GM12878 (cell line): ENCODE measurements at regions not wholly inside any gene's neighbourhood (a gene's known extent, or its start where the extent isn't known, plus 50 kb on each side); places are given as distances from the start of the nearest gene placed in this dataset.

Source experiments
- ATAC-seq: fragments of 200-7000 bp; cut with Tn5 transposase; 3 replicates; pipeline ENCODE4 v1.9.1; 2020; ENCODE audit warnings: mild to moderate bottlenecking, moderate library complexity
- BruUV-seq: library from RNA; stranded (reverse); fragments of 400-500 nt; replicated peaks from 2 replicates; lab custom pipeline; 2021; lab: Mats Ljungman, UMichigan
- CTCF ChIA-PET: fragments of 300-600 bp; sonication (Branson Sonifier 250); formaldehyde crosslinking; extraction: SDS; loops from one replicate; lab custom pipeline; 2021; ENCODE audit warnings: inconsistent platforms; lab: Yijun Ruan, JAX
- POLR2A ChIA-PET: fragments of 350-600 bp; formaldehyde crosslinking; extraction: SDS; loops from one replicate; lab custom pipeline; 2021; ENCODE audit warnings: inconsistent platforms; lab: Charles Lee
- RAD21 ChIA-PET: fragments of 300-600 bp; sonication (Branson Sonifier 250); formaldehyde crosslinking; loops from one replicate; lab custom pipeline; 2023; ENCODE audit warnings: antibody characterized with exemption; ENCODE audit not compliant: unreplicated experiment; lab: Charles Lee
- SMC1A ChIA-PET: fragments of 300-600 bp; sonication (Branson Sonifier 250); formaldehyde crosslinking; loops from one replicate; lab custom pipeline; 2023; ENCODE audit not compliant: unreplicated experiment, uncharacterized antibody; lab: Charles Lee
- DNase-seq: peaks from one replicate; pipeline ENCODE4 v3.0.0-alpha.2; 2011; ENCODE audit warnings: low read depth, low spot score
- FAIRE-seq: peaks from 3 replicates; lab custom pipeline; 2011; peaks lifted over from hg19 to GRCh38; lab: Jason Lieb, UNC
- H2AFZ ChIP-seq: 2 replicates; pipeline ENCODE4 v1.6.0; 2011; ENCODE audit warnings: low read depth, low read length, control low read depth; ENCODE audit not compliant: control insufficient read depth
- H3K27ac ChIP-seq: 2 replicates; pipeline ENCODE4 v1.5.1; 2011; ENCODE audit warnings: control low read depth; ENCODE audit not compliant: control insufficient read depth, insufficient read depth
- H3K27me3 ChIP-seq, 2 experiments: replicated peaks in 1 of 2; 2 replicates each; pipeline versions ENCODE4 v1.6.0 to v1.6.1; 2011; ENCODE audit warnings: low read length in 1 of 2; ENCODE audit not compliant: control insufficient read depth in 2 of 2, insufficient read depth in 2 of 2
- H3K36me3 ChIP-seq, 2 experiments: 2 replicates each; pipeline ENCODE4 v1.5.1; 2011; ENCODE audit warnings: low read length in 1 of 2; ENCODE audit not compliant: control insufficient read depth in 2 of 2, insufficient read depth in 2 of 2
- H3K4me1 ChIP-seq: 2 replicates; pipeline ENCODE4 v1.6.1; 2011; ENCODE audit warnings: mild to moderate bottlenecking, low read length, moderate library complexity, mixed read lengths; ENCODE audit not compliant: control insufficient read depth, insufficient read depth
- H3K4me2 ChIP-seq: 2 replicates; pipeline ENCODE4 v1.6.0; 2011; ENCODE audit warnings: control low read depth; ENCODE audit not compliant: control insufficient read depth, insufficient read depth
- H3K4me3 ChIP-seq: fragments of 200-600 bp; sonication (generic); 2 replicates; pipeline ENCODE4 v1.5.1; 2016
- H3K79me2 ChIP-seq: 2 replicates; pipeline ENCODE4 v1.6.0; 2011; ENCODE audit warnings: low read length; ENCODE audit not compliant: control insufficient read depth, insufficient read depth
- H3K9ac ChIP-seq: 2 replicates; pipeline ENCODE4 v1.8.0; 2011; ENCODE audit warnings: low read length, control low read depth, mixed read lengths; ENCODE audit not compliant: control insufficient read depth, insufficient read depth
- H3K9me3 ChIP-seq: replicated peaks from 3 replicates; pipeline ENCODE4 v1.5.1; 2011; ENCODE audit warnings: mild to moderate bottlenecking, low read length; ENCODE audit not compliant: control insufficient read depth, insufficient read depth
- H4K20me1 ChIP-seq: 2 replicates; pipeline ENCODE4 v1.6.0; 2011; ENCODE audit not compliant: control insufficient read depth, insufficient read depth
- JUNB ChIP-seq: IDR thresholded peaks from 2 replicates; pipeline ENCODE4 v1.6.1; 2016; ENCODE audit warnings: antibody characterized with exemption, mild to moderate bottlenecking
- PBX3 ChIP-seq: IDR thresholded peaks from 2 replicates; pipeline ENCODE4 v1.6.1; 2011; ENCODE audit warnings: mild to moderate bottlenecking, low read depth, low read length, moderate library complexity; ENCODE audit not compliant: insufficient replicate concordance
- RELA ChIP-seq: fragments of 450-650 bp; IDR thresholded peaks from 2 replicates; pipeline ENCODE4 v1.8.0; 2014; ENCODE audit warnings: borderline replicate concordance; ENCODE audit not compliant: partially characterized antibody
- SUZ12 ChIP-seq: fragments of 200-600 bp; sonication (generic); IDR thresholded peaks from one replicate; pipeline ENCODE4 v1.6.1; 2018; ENCODE audit warnings: antibody characterized with exemption, mild to moderate bottlenecking; ENCODE audit not compliant: unreplicated experiment
- WGBS: methylation state at CpG from one replicate; pipeline ENCODE4 v1.1.6; 2016; ENCODE audit warnings: low lambda C conversion rate; ENCODE audit not compliant: insufficient replicate concordance, insufficient coverage; ENCODE audit errors: missing lambda C conversion rate; 5-methylcytosine and 5-hydroxymethylcytosine counted together
- in situ Hi-C: fragments of 300-500 bp; cut with MboI; formaldehyde crosslinking; loops from 9 replicates; pipeline ENCODE4 v1.14.3; 2018; ENCODE audit warnings: mixed read lengths
- intact Hi-C: fragments of 100-400 bp; cut with micrococcal nuclease; formaldehyde crosslinking; loops from one replicate; pipeline ENCODE4 v1.14.2; 2022; ENCODE audit not compliant: unreplicated experiment

GRCh38 chr11:43582024-43582862 lies 98.3 kb upstream of the HSD17B12 start:
- ATAC-seq: no peak
- in situ Hi-C loops: no loop called here
- Histone ChIP-seq H2AFZ (no peak overlapping the region), H3K4me3 (no peak overlapping the region), H3K9me3 (no peaks in the 10 kb centered on the region; the same call in 2 of the 3 replicates), H3K27ac (no peak overlapping the region), H3K79me2 (no peaks in the 10 kb centered on the region), H3K36me3 (no peaks in the 10 kb centered on the region), H3K4me2 (no peak overlapping the region), H3K27me3 (peaks cover 19 to 32% of the 10 kb centered on the region in 2 experiments), H3K4me1 (no peaks in the 10 kb centered on the region)
- SMC1A ChIA-PET: no interaction called here
- CTCF ChIA-PET: interaction anchor here (0.5 to 1.0 kb wide), 2 partner anchors 15 to 51 kb away, joined by 3 to 4 read pairs; no protein-coding TSS in a partner anchor
- no peak for DNase-seq
- POLR2A ChIA-PET: no interaction called here
- RAD21 ChIA-PET: no interaction called here
- no TSS peak for BruUV-seq
- intact Hi-C loops: no loop called here
- FAIRE-seq: no peak
- 31% methylated on average over 30 of the region's 37 CpGs for WGBS
- TF ChIP-seq JUNB (no peak), SUZ12 (peak; percentile 57), PBX3 (no peak), RELA (no peak)
- TF ChIP-seq, all 136 proteins: peak for 1
- Histone ChIP-seq H4K20me1 (no peaks in the 10 kb centered on the region), H3K9ac (no peak overlapping the region)
